HG03097 (cell line): ENCODE measurements at regions not wholly inside any gene's neighbourhood (a gene's known extent, or its start where the extent isn't known, plus 50 kb on each side); places are given as distances from the start of the nearest gene placed in this dataset.

Experiments
- ATAC-seq: cut with Tn5 transposase; IDR thresholded peaks from one replicate; pipeline ENCODE4 v1.9.1; 2021; ENCODE audit not compliant: unreplicated experiment, low FRiP score

DNA sequence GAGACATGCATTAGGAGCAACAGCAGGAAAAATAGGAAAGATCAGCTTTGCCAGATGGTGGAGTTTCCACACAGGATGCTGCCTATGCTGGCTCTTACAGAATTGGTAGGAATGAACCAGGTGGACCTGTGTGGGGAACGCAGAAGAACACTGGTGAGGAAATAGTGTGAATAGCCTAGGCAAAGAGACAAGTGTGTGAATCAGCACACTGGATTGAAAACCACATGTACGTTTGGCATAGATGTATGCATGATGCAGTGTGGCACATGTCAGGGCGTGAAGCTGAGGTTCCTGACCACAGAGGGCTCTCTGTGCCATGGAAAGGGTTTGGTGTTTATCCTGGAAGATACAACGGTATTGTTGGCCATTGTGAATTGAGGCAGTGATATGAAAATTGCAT, 156.5 kb upstream of the SLC10A2 start:
- no peak for ATAC-seq

DNA sequence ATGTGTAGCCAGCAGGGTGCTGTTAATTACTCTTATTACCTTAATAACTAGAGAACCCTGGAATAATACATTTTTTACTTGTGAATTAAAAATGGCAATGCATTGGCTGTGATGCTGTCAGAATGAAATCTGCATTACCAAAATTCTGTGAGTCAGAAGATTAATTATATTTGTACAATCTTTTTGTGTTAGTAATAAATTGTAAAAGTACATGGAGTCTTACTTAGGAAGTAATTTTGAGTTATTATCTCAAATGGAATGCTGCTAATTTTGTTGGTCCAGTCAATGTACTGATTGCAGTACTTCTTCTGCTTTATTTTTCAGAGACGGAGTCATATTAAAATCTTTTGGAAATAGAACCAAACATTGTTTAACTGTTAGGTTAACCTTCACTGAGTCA, 152.0 kb upstream of the SLC10A2 start:
- no peak for ATAC-seq

DNA sequence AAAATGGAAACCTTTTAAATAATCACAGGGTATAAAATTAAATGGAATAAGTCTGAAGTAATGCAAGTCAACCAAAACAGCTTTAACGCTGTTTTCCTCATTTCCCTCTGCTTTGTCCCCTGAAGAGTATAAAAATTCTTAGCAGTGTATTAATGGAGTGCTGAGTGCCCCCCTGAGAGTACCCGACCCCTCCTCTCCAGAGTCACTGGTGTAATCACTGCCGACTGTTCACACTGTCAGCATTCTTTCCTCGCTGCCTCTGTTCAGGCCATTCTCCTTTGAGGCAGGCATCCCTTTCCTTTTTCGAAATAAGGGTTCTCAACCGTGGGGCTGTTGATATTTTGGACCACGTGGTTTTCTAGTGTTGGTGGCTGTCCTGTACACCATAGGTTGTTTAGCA, 146.9 kb upstream of the SLC10A2 start:
- ATAC-seq = no peak

DNA sequence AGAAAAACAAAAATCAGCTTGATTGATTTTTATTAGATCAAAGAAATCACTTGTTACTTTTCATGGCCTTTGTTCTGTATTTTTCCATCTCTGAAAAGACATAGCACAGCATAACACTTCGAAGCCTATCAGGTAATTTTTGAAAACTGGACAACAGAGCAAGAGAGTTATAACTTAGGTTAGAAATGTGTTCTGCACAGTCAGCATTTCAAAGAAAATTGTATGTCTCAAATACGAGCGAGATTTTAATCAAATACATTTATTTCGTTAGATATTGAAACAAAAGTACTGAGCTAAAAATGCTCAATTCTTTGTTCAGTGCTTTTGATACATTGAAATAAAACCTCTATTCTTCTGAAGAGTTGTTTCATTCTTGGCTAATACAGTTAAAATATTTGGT, 144.1 kb upstream of the SLC10A2 start:
- no peak for ATAC-seq

- ATAC-seq = no peak
Measured at GRCh38 chr13:103203735-103204330, 137.6 kb upstream of the SLC10A2 start.

DNA sequence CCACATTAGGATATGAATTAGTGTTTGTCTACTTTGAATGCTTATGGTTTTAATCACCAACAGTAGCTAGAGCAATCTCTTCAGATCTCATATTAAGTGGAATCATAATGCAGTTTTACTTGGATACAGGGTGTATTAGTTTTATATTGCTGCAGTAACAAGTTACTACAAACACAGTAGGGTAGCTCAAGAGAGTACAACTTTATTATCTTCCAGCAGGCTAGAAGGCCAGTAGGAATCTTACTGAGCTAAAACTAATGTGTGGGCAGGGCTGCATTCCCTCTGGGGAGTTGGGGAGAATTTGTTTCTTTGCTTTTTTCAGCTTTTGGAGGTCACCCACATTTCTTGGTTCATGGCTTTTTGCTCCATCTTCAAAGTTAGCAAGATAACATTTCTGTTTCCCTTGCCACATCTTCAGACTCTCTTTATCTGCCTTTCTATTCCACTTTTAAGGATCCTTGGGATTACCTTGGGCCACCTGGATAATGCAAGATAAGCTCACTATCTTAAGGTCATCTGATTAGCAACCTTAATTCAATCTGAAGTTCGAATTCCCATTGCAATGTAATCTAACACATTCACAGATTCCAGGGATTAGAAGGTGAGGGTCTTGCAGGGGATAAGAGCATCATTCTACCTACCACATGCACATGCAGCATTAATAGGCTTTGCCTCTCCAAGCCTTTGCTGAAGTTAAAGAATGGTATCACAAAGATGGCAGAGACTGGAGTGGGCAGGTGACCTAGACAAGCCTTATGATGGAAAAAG, 134.1 kb upstream of the SLC10A2 start:
- no peak for ATAC-seq

- ATAC-seq = no peak
Measured at GRCh38 chr13:103199380-103200088, 133.3 kb upstream of the SLC10A2 start.

- no peak for ATAC-seq
Measured at GRCh38 chr13:103196356-103196755, 130.1 kb upstream of the SLC10A2 start.

DNA sequence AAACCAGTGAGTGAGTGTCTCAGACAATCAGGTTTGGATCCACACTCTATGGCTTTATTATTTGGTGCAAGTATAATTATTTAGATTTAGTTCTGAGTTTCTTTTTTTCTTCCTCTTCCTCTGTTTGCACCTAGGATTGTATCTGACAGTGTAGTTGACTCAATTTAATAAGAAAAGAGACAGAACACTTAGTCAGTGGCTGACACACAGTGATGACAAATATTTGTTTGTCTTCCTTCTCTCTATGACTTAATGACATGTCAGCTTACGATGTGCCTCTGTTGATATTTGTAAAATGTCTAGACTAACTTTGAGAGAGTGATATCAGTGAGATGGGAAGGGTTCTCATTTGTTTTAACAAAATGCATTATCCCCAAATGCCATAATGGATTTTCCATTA, 129.5 kb upstream of the SLC10A2 start:
- ATAC-seq = no peak

DNA sequence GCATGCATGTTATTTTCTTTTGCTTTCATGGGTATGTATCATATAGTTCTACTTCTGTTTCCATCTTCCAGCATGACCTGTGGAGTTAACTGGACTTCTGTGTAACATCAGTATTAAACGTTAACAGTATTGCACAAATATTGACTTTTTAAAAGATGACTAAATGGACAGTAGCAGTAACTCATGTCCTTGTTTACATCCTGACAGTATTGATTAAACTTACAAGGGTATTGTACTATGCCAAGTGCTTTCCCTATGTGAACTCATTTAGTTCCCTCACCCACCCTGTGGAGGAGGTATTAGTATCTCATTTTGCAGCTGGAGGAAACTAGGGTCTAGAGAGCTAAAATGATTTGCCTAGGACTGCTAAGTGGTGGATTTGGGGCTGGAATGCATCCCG, 128.7 kb upstream of the SLC10A2 start:
- ATAC-seq = no peak

GRCh38 chr13:103192511-103193135, 126.4 kb upstream of the SLC10A2 start:
- no peak for ATAC-seq

DNA sequence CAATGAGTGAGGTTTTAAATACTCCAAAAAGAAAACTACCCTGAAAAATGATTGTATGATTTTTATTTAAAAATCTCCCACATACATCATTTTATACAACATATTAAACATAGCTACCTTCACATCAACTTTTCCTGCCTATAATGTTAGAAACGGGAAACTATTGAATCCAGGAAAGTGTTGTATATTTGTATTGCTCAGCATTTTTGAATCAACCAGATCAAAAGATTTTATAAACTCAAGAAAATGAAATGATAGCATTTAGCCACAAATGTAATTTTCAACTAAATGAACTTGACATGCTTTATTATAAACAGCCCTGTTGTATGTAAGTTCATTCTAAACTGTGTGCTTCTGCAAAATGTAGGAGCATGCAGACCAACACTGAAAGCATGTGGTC, 124.6 kb upstream of the SLC10A2 start:
- ATAC-seq = no peak

DNA sequence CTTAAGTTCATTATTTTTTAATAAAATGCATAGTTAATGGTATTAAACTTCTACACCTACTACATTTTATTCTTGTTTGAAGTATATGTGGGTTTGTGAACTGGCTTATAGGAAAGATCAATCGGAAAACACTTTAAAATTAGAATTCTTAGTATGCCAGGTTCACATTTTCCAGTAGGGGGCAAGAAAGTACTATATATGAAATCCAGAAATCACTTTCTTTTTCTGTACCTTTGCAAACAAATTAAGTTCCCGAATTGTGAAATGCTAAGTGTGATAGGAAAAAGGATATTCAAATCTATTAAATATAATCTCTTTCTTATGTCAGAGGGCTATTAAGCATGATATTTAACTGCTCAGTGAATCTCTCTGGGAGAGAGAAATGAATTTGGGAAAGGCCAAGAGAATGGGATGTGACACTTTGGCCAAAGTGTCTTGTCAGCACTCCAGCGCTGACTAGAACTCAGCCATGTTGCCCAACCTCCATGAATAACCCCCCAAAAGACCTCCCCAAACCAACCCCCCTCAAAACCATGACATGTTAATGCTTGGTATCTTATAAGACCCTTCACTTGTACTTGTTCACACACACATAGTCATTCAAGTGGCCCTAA, 122.6 kb upstream of the SLC10A2 start:
- no peak for ATAC-seq

GRCh38 chr13:103187721-103188156, 121.5 kb upstream of the SLC10A2 start:
- ATAC-seq = no peak

DNA sequence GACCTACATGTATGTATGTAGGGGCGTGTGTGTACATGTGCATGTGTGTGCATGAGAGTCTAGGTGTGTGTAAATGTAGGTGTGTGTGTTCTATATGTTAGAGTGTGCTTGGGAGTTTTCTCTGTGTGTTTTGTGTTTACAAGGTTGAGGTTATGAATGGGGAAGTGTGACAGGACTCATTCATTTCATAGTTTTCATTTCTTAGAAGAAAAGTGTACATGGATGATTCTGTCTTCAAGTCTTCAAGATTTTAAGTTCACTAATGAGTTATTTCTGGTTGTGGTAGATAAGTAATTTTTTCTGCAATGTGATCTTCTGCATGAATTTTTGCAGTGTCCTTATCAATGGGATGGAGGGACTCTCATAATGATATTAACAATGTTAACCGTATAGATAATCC, 118.2 kb upstream of the SLC10A2 start:
- no peak for ATAC-seq

DNA sequence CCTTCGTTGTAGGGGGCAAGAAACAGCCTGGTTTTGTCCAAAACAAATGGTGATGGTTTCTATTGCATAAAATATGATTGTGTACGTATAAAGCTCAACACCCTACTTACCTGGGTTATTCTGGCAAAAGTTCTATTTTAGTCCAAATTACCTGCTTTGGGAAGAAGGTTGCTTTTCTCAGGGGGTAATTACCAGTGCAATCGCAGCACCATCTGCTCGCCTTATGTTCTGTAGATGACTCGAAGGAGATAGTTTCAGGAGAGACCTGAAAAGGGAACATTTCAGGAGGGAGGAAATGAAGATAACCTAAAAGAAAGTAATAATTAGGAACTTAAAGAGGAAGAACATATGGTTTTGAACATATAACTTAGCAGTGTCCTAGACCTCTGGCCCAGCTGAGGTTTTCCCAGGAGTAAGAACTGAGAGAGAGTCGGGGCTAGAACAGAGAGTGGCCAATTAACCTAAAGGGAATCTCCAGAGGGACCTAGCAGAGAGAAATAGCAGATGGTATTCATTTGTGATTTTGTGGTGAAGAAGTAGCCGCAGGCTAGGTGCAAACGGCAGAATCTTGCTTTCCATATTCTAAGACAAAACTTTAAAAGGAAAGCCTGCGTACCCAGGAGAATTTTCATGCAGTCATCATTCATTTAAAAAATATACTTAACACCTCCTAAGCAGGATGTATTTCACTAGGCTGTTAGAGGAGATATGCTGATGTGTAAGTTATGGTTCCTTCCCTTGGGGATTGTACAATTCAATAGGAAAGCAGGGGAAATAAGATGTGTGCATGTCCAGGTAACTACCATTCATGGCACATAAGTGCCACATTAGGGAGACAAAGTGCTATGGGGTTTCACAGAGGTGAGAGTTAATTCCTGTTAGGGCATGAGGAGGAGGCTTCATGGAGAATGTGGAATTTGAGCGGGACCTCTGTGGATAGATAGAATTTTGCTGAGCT, 113.0 kb upstream of the SLC10A2 start:
- ATAC-seq = no peak

- no peak for ATAC-seq
Measured at GRCh38 chr13:103174966-103175365, 108.7 kb upstream of the SLC10A2 start.

GRCh38 chr13:103168901-103169508, 102.8 kb upstream of the SLC10A2 start:
- no peak for ATAC-seq

DNA sequence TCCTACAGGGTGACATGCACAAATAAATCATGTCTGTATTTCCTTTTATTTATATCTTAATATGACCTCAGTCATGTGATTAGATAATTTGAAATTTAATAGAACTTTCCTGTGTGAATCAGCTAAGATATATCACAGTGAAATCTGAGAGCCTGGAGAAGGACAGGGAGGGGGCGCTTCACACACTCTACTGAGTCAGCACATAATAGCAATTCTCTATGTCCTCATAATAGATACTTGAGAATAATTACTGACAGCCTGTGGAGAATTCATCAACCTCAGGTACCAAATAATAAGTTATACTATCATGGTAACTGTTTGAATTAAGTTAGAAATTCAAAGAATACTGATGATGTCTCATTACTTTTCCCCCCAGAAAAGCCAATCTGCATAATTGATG, 98.0 kb upstream of the SLC10A2 start:
- ATAC-seq = no peak
